GM13976 (cell line): ENCODE measurements at regions not wholly inside any gene's neighbourhood (a gene's known extent, or its start where the extent isn't known, plus 50 kb on each side); places are given as distances from the start of the nearest gene placed in this dataset.
A peak's percentile ranks its signal among the peaks of the same experiment; 100 is the strongest.

Experiments
- DNase-seq: peaks from one replicate; pipeline ENCODE4 v3.0.0; 2012; ENCODE audit warnings: low spot score
- in situ Hi-C: fragments of 300-500 bp; cut with MboI; formaldehyde crosslinking; loops from one replicate; pipeline ENCODE4 v1.12.0; 2022; ENCODE audit warnings: low sequenced_read_pairs, mixed read lengths, inconsistent platforms; ENCODE audit not compliant: unreplicated experiment
- TF ChIP-seq, protein P1 (sequence below): IDR thresholded peaks from 2 replicates; pipeline ENCODE4 v1.5.1; 2012; ENCODE audit warnings: borderline replicate concordance, mild to moderate bottlenecking; ENCODE audit not compliant: insufficient read depth; ENCODE audit errors: extremely low read depth, missing control alignments, control extremely low read depth

DNA sequence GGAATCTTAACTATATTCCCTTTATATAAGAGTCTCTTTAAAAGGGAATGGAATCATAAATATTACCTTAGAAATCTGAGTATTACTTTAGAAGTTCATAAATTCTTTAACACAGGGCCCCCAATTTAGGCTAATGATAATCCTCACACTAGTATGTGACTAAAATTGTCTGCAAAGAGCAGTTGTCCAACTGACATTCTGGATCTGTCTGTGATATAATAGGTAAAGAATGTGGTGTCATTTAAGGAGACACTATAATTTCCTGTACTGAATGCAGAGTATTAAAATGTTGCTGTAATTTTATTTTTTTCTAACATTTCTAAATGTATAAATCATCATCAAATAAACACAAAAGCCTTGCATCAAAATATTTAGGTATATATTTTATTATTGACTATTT, 128.5 kb upstream of the DST start:
- TF ChIP-seq, protein P1, sequence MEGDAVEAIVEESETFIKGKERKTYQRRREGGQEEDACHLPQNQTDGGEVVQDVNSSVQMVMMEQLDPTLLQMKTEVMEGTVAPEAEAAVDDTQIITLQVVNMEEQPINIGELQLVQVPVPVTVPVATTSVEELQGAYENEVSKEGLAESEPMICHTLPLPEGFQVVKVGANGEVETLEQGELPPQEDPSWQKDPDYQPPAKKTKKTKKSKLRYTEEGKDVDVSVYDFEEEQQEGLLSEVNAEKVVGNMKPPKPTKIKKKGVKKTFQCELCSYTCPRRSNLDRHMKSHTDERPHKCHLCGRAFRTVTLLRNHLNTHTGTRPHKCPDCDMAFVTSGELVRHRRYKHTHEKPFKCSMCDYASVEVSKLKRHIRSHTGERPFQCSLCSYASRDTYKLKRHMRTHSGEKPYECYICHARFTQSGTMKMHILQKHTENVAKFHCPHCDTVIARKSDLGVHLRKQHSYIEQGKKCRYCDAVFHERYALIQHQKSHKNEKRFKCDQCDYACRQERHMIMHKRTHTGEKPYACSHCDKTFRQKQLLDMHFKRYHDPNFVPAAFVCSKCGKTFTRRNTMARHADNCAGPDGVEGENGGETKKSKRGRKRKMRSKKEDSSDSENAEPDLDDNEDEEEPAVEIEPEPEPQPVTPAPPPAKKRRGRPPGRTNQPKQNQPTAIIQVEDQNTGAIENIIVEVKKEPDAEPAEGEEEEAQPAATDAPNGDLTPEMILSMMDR = no peak
- in situ Hi-C loops = no loop called here
- DNase-seq = no peak

DNA sequence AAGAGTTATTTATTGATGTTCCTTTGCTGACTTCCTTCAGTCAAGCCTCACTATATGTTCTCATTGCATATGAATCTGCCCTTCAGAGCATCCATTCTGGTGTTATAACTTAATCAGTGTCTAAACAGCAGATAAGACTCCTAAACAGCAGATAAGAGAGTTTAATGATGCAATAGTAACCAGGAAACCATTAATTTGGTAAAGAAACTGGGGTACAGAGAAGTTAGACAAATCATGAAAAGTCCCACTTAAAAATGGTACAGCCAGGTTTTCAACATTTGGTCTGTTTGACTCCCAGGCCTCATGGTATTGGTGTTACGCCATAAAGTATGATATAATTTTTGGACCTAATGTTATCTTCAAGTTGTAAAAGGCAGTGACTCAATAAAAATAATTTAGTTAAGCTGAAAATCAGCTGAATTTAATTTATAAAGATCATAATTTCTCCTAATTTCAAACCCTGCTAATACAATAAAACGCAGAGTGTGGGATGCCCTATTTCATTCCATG, 127.4 kb upstream of the DST start:
- DNase-seq = no peak
- in situ Hi-C loops = no loop called here
- TF ChIP-seq, protein P1 = no peak

DNA sequence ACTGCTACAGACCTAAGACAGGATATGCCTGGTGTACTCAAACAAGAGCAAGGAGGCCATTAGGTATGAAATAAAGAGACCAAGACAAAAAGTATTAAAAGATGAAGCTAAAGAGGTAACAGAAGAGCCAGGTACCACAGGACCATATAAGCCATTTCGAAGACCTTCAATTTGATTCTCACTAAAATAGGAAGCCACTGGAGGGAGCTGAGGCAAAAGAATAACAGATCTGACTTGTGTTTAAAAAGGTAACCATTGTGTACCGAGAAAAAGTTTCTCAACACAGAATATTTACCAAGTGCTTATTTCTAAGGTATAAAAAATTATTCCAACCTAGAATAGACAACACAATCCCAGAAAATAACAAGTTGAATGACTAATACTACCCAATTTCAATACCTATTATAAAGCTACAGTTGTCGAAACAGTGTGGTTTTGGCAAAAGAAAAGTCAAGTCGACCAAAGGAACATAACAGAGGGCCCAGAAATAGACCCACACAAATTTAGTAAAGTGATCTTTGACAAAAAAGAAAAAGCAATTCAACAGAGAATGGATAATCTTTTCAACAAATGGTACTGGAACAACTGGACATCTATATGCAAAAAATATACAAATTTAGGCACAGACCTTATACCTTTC, 125.3 kb upstream of the DST start:
- DNase-seq = no peak
- in situ Hi-C loops = loop anchor here (10.0 kb wide), 1 partner anchor 77 kb away; no protein-coding TSS in a partner anchor
- TF ChIP-seq, protein P1 = peak; percentile 6

DNA sequence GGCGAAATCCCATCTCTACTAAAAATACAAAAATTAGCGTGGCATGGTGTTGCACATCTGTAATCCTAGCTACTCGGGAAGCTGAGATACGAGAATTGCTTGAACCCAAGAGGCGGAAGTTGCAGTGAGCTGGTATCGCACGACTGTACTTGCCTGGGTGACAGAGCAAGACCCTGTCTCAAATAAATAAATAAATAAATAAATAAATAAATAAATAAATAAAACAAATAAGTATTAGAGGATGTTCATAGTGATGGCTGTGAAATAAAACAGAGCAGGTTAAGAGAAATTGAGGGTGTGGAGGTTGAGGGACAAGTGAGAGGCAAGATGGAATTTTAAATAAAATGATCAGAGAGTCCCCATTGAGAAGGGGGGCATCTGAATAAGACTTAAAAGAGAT, 124.7 kb upstream of the DST start:
- TF ChIP-seq, protein P1 = no peak
- in situ Hi-C loops = loop anchor here (10.0 kb wide), 1 partner anchor 77 kb away; no protein-coding TSS in a partner anchor

DNA sequence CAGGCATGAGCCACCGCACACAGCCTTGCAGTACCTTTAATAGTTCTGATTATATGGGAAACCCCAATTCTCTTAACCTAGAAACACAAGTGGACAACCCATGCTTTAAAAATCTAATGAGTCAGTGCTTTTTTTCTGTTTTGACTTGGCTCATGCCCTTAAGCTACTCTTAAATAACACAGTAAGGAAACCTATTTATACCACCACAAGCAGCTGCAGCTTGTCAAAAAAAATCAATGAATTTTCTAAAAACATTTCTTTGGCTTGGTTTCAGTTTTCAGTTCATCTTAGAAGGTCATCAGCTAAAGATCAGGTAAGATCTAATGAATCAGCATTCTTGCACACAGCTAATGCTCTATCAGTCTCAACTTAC, 124.1 kb upstream of the DST start:
- TF ChIP-seq, protein P1 = no peak
- peak; percentile 52 for DNase-seq
- in situ Hi-C loops = loop anchor here (10.0 kb wide), 1 partner anchor 78 kb away; no protein-coding TSS in a partner anchor

More for the DNA sequence above, 124.7 kb upstream of the DST start:
- no peak for DNase-seq

DNA sequence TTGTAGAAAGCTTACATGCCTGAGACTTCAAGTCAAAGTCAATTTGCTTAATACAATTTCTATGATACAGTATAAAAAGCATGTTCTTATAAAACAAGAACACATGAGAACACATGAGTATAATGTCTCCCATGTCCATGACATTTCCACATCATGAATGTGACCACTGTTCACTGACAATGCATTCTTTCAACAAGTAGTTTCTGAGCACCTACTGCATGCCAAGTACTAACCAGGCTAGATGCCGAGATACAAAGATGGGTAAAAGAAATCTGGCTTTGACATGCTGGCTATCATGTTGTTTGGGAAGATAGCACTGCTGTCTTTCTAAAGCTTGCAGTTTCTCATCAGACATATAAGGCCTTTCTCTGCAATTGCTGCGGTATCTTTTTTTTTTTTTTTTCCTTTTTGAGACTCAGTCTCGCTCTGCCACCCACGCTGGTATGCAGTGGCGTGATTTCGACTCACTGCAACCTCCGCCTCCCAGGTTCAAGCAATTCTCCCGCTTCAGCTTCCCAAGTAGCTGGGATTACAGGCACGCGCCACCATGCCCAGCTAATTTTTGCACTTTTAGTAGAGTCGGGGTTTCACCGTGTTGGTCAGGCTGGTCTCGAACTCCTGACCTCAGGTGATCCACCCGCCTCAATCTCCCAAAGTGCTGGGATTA, 123.6 kb upstream of the DST start:
- in situ Hi-C loops = loop anchor here (10.0 kb wide), 1 partner anchor 79 kb away; no protein-coding TSS in a partner anchor
- TF ChIP-seq, protein P1 = no peak

More for the DNA sequence above, 123.6 kb upstream of the DST start:
- no peak for DNase-seq
